ENCODE measurements at regions not wholly inside any gene's neighbourhood (a gene's known extent, or its start where the extent isn't known, plus 50 kb on each side); places are given as distances from the start of the nearest gene placed in this dataset.

DNA sequence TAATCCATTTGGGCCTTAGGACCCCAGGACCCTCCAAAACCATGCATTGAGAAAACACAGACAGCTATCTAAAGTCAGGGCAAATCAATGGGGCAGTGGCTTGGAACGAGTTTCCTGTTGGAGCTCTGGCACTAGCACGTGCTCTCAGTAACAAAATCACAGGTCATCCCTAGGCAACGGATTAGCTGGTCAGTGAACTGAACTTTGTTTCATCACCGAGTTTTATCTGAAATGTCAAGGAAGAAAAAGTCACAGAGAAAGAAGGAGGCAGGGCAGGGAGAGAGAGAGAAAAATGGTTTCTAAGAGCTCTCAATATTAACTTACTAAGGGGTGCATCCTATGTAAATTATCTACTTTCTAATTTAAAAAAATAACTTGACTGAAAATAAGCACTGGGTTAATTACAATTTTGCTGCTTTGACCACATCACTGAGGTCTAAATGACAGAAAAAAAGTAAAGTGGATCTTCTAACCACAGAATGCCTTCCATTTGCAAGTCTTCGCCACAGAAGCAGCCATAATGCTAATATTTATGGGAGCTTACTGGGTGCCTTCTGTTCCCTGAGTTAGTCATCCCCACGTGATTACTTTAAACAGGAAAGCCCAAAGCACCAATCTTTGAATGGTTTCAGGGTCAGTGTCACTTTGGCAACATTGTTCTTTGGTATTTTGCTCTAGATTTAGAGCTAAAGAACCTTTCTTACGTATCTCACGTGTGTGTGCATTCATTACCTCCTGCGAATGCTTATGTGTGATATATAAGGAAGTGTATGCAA is 503.9 kb downstream of the RASEF start:
- no peak for DNase-seq

- DNase-seq, result no peak
Measured at GRCh38 chr9:82560036-82560435, 502.9 kb downstream of the RASEF start.

- DNase-seq, result peak; percentile 90
Measured at GRCh38 chr9:82560457-82560904, 502.5 kb downstream of the RASEF start.

GRCh38 chr9:82563094-82563493 is 499.8 kb downstream of the RASEF start:
- DNase-seq, result no peak

DNA sequence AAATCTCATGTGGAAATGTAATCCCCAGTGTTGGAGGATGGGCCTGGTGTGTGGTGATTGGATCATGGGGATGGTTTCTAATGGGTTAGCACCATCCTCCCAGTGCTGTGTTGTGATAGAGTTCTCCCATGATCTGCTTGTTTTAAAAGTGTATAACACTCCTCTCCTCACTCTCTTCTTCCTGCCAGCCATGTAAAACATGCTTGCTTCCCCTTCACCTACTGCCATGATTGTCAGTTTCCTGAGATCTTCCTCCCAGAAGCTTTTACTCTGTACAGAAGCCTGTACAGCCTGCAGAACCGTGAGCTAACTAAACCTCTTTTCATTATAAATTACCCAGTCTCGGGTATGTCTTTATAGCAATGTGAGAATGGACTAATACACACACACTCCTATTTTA is 499.1 kb downstream of the RASEF start:
- DNase-seq, result no peak

GRCh38 chr9:82565188-82565969 is 497.6 kb downstream of the RASEF start:
- DNase-seq, result no peak

DNA sequence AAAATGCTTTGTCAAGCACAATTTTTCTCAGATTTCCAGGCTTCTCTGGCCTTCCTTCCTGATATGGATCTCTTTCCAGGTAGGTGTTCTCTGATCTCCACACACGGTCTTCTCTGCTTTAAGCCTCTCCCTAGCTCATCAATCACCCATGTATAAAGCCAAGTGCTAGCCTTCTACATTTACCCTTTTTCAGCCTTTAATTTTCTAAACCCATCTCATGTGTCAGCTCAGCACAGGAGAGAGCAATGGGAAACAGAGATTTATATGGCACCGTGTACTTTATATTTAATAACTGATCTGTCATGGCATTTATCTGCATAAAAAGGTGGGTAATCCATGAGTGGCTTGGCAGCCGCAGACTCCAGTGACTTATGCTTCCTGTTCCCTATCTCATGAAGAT is 495.0 kb downstream of the RASEF start:
- no peak for DNase-seq

- DNase-seq, result no peak
Measured at GRCh38 chr9:82570226-82570625, 492.7 kb downstream of the RASEF start.

DNA sequence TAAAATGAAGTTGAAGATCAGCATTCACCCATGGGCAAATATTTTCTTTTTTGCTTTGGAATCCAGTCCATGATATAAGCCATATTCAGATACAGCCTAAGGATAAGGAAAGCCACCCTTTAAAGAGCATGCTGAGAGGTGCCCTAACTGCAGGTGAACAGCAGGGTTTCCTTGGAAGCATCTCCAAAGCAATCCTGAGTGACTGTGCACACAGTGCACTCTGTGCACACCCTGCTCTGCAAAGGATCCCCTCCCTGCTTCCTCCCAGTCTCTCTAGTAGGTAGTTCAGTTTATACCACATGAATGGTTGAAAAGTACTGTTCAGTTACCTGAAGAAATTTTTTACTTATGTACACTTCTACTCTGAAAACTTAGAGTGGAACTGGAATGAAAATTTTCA is 491.4 kb downstream of the RASEF start:
- DNase-seq, result no peak

DNA sequence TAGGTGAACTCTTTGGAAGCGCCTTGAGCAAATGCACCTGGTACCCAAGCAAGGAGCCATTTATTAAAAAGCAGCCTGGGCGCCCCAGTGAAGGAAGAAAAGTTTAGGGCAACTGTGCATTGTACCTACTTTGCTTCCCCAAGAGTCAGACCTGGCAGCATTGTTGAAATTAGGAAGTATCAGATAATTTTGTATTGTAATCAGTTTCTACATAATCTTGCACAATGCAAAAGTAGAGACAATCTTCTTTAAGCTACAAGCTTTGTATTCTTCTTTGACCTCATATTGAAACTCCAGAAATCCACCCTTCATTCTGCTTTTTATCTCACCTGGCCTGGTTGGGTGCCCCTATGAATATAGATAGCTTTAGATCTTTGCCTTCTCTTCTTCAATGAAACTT is 490.8 kb downstream of the RASEF start:
- DNase-seq, result no peak

DNA sequence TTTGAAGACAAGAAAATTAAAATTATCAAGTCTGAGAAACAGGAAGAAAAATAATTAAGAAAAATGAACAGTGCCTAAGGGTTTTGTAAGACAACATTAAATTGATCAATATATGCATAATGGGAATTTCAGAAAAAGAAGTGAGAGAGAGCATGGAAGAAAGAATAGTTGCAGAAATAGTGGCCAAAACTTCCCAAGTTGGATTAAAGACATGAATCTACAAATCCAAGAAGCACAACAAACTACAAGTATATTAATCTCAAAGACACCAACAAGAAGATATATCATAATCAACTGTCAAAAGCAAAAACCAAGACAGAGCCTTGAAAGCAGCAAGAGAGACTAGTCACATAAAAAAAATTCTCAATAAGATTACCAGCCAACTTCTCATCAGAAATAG is 488.0 kb downstream of the RASEF start:
- DNase-seq, result no peak

- DNase-seq, result no peak
Measured at GRCh38 chr9:82580921-82581320, 482.0 kb downstream of the RASEF start.

DNA sequence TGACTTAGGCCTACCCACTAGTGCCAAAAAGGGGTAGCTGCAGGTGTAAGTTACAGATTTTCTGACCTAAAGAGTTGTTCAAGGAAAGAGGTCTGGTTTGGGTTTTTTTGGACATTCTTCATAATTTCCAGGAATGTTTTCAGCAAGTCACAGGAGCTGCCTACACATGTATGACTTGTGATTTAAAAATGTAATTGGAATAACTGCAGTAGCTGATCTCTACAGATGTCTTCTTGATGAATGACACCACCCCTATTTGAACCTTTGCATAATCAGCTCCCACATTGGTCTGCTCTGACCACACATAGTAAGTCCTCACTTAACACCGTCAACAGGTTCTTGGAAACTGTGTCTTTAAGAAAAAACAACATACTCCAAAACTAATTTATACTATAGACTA is 481.4 kb downstream of the RASEF start:
- DNase-seq, result no peak

- no peak for DNase-seq
Measured at GRCh38 chr9:82581935-82582334, 481.0 kb downstream of the RASEF start.

DNA sequence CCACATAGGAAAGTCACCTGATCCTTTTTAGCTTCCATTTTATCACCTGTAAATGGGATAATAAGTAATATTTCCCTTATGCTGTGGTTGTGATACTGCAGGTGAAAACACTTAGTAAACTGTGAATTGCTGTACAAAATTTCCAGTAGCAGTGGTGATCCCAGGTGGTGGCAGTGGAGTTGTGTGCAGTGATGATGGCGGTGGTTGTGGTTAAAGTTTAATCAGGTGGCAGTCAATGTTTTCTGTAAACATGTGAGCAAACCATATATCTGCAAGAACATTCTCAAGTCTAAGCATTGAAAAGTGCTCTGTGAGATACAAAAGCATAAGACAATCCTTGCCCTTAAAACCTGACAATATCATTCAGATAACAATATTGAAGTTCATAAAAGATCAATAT is 480.2 kb downstream of the RASEF start:
- no peak for DNase-seq

DNA sequence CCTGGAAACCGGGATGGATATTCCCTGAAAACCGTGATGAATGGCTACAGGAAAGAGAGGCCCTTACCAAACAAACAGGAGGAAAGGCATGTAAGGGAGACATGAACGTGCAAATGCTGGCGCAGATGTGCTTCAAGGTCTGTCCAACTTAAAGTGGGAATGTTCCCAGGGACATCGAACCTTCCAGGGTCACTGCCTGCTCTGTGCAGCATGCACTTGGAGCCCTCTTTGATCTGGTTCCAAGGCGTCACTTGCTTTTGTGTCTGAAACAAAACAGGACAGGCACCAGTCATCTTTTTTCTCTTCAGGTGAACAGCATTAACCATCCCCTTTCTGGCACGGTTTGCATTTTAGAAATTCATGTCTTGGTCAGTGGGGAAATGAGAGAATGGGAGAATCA is 479.4 kb downstream of the RASEF start:
- DNase-seq, result no peak

DNA sequence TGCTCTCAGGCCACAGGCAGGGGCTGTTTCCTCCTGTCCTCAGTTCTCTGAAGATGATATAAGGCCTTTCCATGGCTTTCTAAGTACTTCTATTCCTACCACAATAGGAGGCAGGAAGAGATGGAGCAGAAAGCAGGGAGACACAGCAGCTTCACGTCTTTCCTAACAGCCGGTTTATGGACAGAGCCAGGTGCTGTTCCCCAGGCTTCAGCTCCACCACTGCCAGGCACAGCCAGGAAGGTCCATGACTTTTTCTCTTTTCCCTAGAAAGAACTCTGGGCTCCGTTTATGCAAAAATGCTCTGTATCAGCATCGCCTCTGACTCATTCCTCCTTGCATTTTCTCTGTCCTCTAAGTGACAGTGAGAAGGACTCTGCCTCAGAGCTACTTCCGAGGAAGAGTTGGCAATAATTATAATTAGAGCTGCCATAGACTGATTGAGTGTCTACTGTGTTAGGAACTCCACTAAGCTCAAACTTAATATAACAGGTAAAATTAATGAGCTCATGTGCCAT is 478.5 kb downstream of the RASEF start:
- DNase-seq, result no peak

DNA sequence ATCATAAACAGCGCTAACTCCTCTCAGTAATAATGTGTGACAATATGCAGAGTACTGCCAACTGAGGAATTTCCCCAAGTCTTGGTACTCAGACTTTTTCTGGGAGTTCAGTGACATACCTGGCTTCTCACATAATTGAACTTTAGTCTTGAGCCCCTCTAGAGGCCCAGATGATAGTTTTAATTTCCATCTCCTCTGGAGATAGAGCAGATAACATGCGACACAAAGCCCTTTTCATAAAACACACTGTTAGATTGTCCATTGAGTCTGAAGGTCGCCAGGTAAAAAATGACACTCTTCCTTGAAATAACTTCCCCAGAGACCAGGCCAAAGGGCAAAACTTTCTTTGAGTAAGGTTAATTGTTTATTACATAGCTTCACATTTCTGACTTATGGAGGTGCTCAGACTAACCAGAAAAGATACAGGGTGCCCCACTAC is 476.0 kb downstream of the RASEF start:
- no peak for DNase-seq

DNA sequence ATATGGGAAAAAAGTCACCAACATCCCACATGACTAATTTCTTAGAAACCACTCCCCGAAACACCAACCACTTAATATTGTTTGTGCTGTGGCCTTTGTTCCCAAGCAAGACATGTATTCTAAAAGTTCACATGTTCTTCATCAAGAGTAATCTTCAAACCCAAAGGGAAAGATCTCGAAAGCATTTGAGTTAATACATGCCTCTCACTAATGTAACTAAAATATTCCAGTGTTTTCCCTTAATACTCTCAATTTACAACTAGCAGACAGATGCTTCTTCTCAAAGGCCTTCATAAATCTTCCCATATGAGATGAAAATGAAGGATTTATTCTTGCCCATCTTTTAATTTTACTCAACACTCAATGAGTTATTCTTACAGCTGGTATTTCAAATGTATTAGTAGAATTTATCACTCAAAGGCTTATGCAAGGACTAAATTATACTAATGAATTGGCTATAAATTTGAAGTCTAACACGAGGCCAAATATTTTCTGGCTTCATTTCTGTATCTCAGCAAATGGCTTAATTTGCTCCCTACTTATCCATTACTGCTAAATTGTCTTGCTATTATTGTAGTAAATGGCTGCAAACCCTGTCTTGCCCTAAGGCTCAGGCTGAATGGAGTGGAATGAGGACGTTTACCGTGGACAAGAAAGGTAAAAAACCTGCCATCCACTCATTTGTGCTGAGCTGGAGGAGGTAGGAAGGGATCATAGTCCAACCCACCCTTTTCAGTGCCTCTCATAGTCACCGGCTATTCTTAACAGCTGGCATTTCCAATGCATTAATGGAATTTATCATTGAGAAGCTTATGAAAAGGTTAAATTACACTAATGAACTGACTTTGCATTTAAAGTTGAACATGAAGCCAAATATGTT is 474.4 kb downstream of the RASEF start:
- DNase-seq, result no peak

GRCh38 chr9:82590845-82591244 is 472.1 kb downstream of the RASEF start:
- DNase-seq, result no peak

GRCh38 chr9:82593501-82593900 is 469.4 kb downstream of the RASEF start:
- DNase-seq, result no peak

GRCh38 chr9:82597241-82598203 is 465.4 kb downstream of the RASEF start:
- no peak for DNase-seq

All from NCI-H2081 treated with DMSO at 0.1 percent for 48 hours (cell line).